ENCODE measurements at regions not wholly inside any gene's neighbourhood (a gene's known extent, or its start where the extent isn't known, plus 50 kb on each side); places are given as distances from the start of the nearest gene placed in this dataset.

DNA sequence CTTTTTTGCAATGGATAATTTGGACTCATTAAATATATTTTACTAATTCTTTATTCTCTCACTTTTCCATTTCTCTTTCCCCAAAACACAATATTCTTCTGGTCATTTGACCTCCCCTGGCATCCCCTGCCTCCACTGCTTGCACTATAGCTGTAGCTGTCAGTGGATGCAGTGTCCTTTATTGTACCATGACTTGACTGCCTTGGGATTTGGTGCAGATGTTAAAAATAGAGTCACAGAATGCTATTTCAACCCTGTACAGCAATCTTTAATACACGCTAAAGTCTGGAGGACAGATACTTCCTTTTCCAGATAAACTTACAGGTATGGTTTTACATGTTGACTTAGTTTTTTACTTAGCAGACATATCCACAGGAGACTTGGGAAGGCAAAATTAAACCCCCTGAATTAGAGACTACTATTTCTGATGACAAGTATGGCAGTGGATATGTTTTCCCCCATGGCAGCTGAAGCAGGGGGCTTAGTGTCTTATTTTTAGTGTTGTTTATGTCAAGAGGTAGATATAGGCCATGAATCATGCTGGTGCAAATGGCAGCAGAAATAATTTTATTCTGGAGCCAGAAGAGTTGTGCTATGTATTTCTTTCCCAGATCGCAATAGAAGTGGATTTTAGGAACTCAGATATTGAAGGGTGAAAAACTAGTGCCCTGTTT is 461.4 kb downstream of the NAF1 start:
- H3K4me3 ChIP-seq (ENCODE audit: low read depth, low read length), result no peak overlapping the region
- DNase-seq (ENCODE audit: low read depth), result no peak
- TF ChIP-seq CTCF (IDR thresholded peaks at IDR 0.05; ENCODE audit: control insufficient read depth, extremely low read depth, insufficient read depth), result no peak

DNA sequence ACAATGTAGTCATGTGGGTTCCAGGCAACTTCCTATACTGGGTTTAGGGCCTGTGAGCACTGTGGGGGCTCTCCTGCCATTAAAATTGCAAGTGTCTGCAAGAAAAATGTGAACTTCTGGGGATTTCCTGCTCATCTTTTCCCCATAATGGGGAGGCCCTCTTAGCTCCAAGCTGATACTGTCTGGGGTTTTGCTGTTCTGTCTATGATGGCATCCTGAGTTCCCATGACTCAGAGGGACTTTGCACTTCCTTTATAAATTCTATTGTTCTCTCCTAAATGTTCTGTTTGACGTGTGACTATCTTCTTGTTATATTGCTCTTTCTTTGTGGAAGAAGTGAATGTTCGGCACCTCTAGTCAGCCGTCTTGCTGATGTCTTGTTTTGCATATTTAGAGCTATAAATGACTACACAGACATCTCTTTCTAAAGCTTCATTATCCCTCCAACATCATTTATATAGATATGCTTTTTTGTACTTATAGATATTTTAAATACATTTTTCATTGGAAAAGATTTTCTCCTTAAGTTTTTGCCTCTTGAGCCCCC is 465.8 kb downstream of the NAF1 start:
- H3K4me3 ChIP-seq (ENCODE audit: low read depth, low read length), result no peak overlapping the region
- TF ChIP-seq CTCF (IDR thresholded peaks at IDR 0.05; ENCODE audit: control insufficient read depth, extremely low read depth, insufficient read depth), result no peak
- DNase-seq (ENCODE audit: low read depth), result no peak

DNA sequence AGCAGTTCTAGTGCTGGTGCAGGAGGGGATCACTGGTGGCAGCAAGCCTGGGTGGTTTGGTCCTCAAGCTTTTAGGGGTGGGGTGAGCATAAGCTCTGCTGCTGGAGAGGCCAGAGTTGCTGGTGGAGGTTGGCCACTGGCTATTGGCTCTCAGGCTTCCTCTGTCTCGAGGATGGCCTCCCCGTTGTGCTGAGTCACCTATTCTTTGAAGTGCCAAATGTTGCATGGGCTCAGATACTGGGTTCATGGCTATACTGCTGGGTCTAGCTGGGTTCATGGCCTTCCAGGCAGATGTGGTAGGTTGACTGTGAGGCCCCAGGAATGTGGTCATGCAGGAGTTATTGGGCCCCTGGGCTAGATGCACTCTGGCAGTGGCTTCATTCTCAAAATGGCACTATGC is 466.3 kb downstream of the NAF1 start:
- no peak overlapping the region for H3K4me3 ChIP-seq (ENCODE audit: low read depth, low read length)
- DNase-seq (ENCODE audit: low read depth), result no peak
- TF ChIP-seq CTCF (IDR thresholded peaks at IDR 0.05; ENCODE audit: control insufficient read depth, extremely low read depth, insufficient read depth), result no peak

- DNase-seq (ENCODE audit: low read depth), result no peak
- no peak for TF ChIP-seq CTCF (IDR thresholded peaks at IDR 0.05; ENCODE audit: control insufficient read depth, extremely low read depth, insufficient read depth)
- H3K4me3 ChIP-seq (ENCODE audit: low read depth, low read length), result no peak overlapping the region
Observed at GRCh38 chr4:162699629-162700028, 467.1 kb downstream of the NAF1 start.

DNA sequence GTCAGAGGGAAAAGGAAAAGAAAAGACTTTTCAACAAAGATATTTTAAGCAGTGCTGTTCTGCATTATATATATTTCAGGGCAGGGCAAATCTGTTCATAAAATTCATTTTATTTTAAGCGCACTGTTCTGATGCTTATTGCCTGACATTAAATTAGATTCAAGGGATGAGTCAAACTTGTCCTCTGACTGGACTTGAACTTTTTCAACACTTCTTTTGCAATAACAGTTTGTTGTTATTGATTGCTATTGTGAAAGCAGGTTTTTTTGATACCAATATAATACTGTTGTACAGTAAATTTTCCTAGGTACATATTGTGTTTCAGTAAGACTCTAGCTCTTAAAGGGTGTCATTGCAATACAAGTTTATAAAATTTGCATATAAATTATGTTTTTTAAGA is 481.3 kb downstream of the NAF1 start:
- DNase-seq (ENCODE audit: low read depth), result no peak
- no peak overlapping the region for H3K4me3 ChIP-seq (ENCODE audit: low read depth, low read length)
- no peak for TF ChIP-seq CTCF (IDR thresholded peaks at IDR 0.05; ENCODE audit: control insufficient read depth, extremely low read depth, insufficient read depth)

- no peak overlapping the region for H3K4me3 ChIP-seq (ENCODE audit: low read depth, low read length)
- TF ChIP-seq CTCF (IDR thresholded peaks at IDR 0.05; ENCODE audit: control insufficient read depth, extremely low read depth, insufficient read depth), result no peak
- no peak for DNase-seq (ENCODE audit: low read depth)
Observed at GRCh38 chr4:162684998-162685397, 481.7 kb downstream of the NAF1 start.

GRCh38 chr4:162684371-162684700 is 482.4 kb downstream of the NAF1 start:
- no peak overlapping the region for H3K4me3 ChIP-seq (ENCODE audit: low read depth, low read length)
- no peak for DNase-seq (ENCODE audit: low read depth)
- TF ChIP-seq CTCF (IDR thresholded peaks at IDR 0.05; ENCODE audit: control insufficient read depth, extremely low read depth, insufficient read depth), result no peak
